Large intestine (tissue), 3 donors: ENCODE measurements at regions not wholly inside any gene's neighbourhood (a gene's known extent, or its start where the extent isn't known, plus 50 kb on each side); places are given as distances from the start of the nearest gene placed in this dataset.

Source experiments
- DNase-seq, 2 donors: peaks; one replicate each; pipeline versions ENCODE4 v3.0.0 to v3.0.0-alpha.2; 2013
- H3K27ac ChIP-seq: one replicate; pipeline ENCODE4 v1.5.1; 2013; ENCODE audit warnings: low read length
- H3K27me3 ChIP-seq: 2 replicates; pipeline ENCODE4 v1.6.1; 2013; ENCODE audit warnings: low read length; ENCODE audit not compliant: control insufficient read depth, insufficient read depth
- H3K36me3 ChIP-seq: 2 replicates; pipeline ENCODE4 v1.6.1; 2013; ENCODE audit warnings: low read length; ENCODE audit not compliant: control insufficient read depth, insufficient read depth
- H3K4me1 ChIP-seq: one replicate; pipeline ENCODE4 v1.6.1; 2013; ENCODE audit warnings: low read length; ENCODE audit not compliant: control insufficient read depth, insufficient read depth
- H3K4me3 ChIP-seq: one replicate; pipeline ENCODE4 v1.5.1; 2013; ENCODE audit warnings: low read length
- H3K9me3 ChIP-seq: one replicate; pipeline ENCODE4 v1.6.1; 2013; ENCODE audit warnings: mild to moderate bottlenecking, low read depth, low read length, moderate library complexity; ENCODE audit not compliant: control insufficient read depth
- WGBS: methylation state at CpG from one replicate; pipeline ENCODE4 v1.1.5; 2013; ENCODE audit warnings: low lambda C conversion rate; ENCODE audit not compliant: insufficient coverage; 5-methylcytosine and 5-hydroxymethylcytosine counted together

- Histone ChIP-seq H3K27ac (no peak overlapping the region), H3K4me1 (no peaks in the 10 kb centered on the region), H3K27me3 (no peaks in the 10 kb centered on the region), H3K36me3 (no peaks in the 10 kb centered on the region), H3K4me3 (no peak overlapping the region), H3K9me3 (no peaks in the 10 kb centered on the region)
- 94% methylated on average over 2 of the region's 3 CpGs for WGBS
- no peak for DNase-seq
These were observed 136.1 kb upstream of the MYO3A start for GRCh38 chr10:25797888-25798429.

GRCh38 chr10:25804505-25804904, 129.5 kb upstream of the MYO3A start:
- H3K4me1 ChIP-seq, result no peaks in the 10 kb centered on the region
- H3K9me3 ChIP-seq, result no peaks in the 10 kb centered on the region
- H3K27me3 ChIP-seq, result no peaks in the 10 kb centered on the region
- H3K4me3 ChIP-seq, result no peak overlapping the region
- 20% methylated on average over 1 of the region's 2 CpGs for WGBS
- no peak overlapping the region for H3K27ac ChIP-seq
- no peak for DNase-seq
- H3K36me3 ChIP-seq, result no peaks in the 10 kb centered on the region

- no peak for DNase-seq
- no CpG with 5 or more reads among the region's 9 CpGs for WGBS
- Histone ChIP-seq H3K4me3 (no peak overlapping the region), H3K36me3 (no peaks in the 10 kb centered on the region), H3K4me1 (no peaks in the 10 kb centered on the region), H3K9me3 (no peaks in the 10 kb centered on the region), H3K27ac (no peak overlapping the region), H3K27me3 (no peaks in the 10 kb centered on the region)
These were observed 128.0 kb upstream of the MYO3A start for GRCh38 chr10:25805986-25806385.

GRCh38 chr10:25808372-25808771, 125.7 kb upstream of the MYO3A start:
- H3K27ac ChIP-seq, result no peak overlapping the region
- no peak for DNase-seq
- H3K36me3 ChIP-seq, result no peaks in the 10 kb centered on the region
- no peaks in the 10 kb centered on the region for H3K27me3 ChIP-seq
- WGBS, result 90% methylated on average over 2 of the region's 5 CpGs
- no peaks in the 10 kb centered on the region for H3K4me1 ChIP-seq
- H3K9me3 ChIP-seq, result no peaks in the 10 kb centered on the region
- no peak overlapping the region for H3K4me3 ChIP-seq

GRCh38 chr10:25811052-25811685, 122.9 kb upstream of the MYO3A start:
- no peaks in the 10 kb centered on the region for H3K27me3 ChIP-seq
- 80% methylated on average over 1 of the region's 5 CpGs for WGBS
- no peak overlapping the region for H3K4me3 ChIP-seq
- H3K36me3 ChIP-seq, result no peaks in the 10 kb centered on the region
- DNase-seq, result no peak
- H3K4me1 ChIP-seq, result no peaks in the 10 kb centered on the region
- H3K27ac ChIP-seq, result no peak overlapping the region
- H3K9me3 ChIP-seq, result no peaks in the 10 kb centered on the region

GRCh38 chr10:25813511-25813910, 120.5 kb upstream of the MYO3A start:
- no peak for DNase-seq
- no peaks in the 10 kb centered on the region for H3K36me3 ChIP-seq
- H3K9me3 ChIP-seq, result no peaks in the 10 kb centered on the region
- no peaks in the 10 kb centered on the region for H3K4me1 ChIP-seq
- H3K27ac ChIP-seq, result no peak overlapping the region
- H3K4me3 ChIP-seq, result no peak overlapping the region
- no peaks in the 10 kb centered on the region for H3K27me3 ChIP-seq
- 80% methylated on average over 1 of the region's 3 CpGs for WGBS

- H3K27me3 ChIP-seq, result no peaks in the 10 kb centered on the region
- no CpG with 5 or more reads among the region's 1 CpG for WGBS
- H3K4me1 ChIP-seq, result no peaks in the 10 kb centered on the region
- no peaks in the 10 kb centered on the region for H3K9me3 ChIP-seq
- no peak for DNase-seq
- H3K36me3 ChIP-seq, result no peaks in the 10 kb centered on the region
- no peak overlapping the region for H3K4me3 ChIP-seq
- no peak overlapping the region for H3K27ac ChIP-seq
These were observed 118.8 kb upstream of the MYO3A start for GRCh38 chr10:25815236-25815635.

- Histone ChIP-seq H3K27me3 (no peaks in the 10 kb centered on the region), H3K4me3 (no peak overlapping the region), H3K27ac (no peak overlapping the region), H3K9me3 (no peaks in the 10 kb centered on the region), H3K36me3 (no peaks in the 10 kb centered on the region), H3K4me1 (no peaks in the 10 kb centered on the region)
- 86% methylated on average over 2 of the region's 8 CpGs for WGBS
- no peak for DNase-seq
These were observed 117.8 kb upstream of the MYO3A start for GRCh38 chr10:25815999-25816768.

- Histone ChIP-seq H3K36me3 (no peaks in the 10 kb centered on the region), H3K9me3 (no peaks in the 10 kb centered on the region), H3K27me3 (no peaks in the 10 kb centered on the region), H3K4me1 (no peaks in the 10 kb centered on the region), H3K4me3 (no peak overlapping the region), H3K27ac (no peak overlapping the region)
- no peak for DNase-seq
- no CpG with 5 or more reads among the region's 1 CpG for WGBS
These were observed 116.8 kb upstream of the MYO3A start for GRCh38 chr10:25817200-25817599.

GRCh38 chr10:25818751-25819150, 115.3 kb upstream of the MYO3A start:
- 38% methylated on average over 2 of the region's 9 CpGs for WGBS
- Histone ChIP-seq H3K27me3 (no peaks in the 10 kb centered on the region), H3K4me3 (no peak overlapping the region), H3K9me3 (no peaks in the 10 kb centered on the region), H3K4me1 (no peaks in the 10 kb centered on the region), H3K27ac (no peak overlapping the region), H3K36me3 (no peaks in the 10 kb centered on the region)
- DNase-seq, result no peak
